GM12872 (cell line): ENCODE measurements at regions not wholly inside any gene's neighbourhood (a gene's known extent, or its start where the extent isn't known, plus 50 kb on each side); places are given as distances from the start of the nearest gene placed in this dataset.

Source experiments
- TF ChIP-seq, protein P1 (sequence below): IDR thresholded peaks from 3 replicates; pipeline ENCODE4 v1.5.1; 2011; ENCODE audit warnings: low read depth, mild to moderate bottlenecking, low read length, moderate library complexity; ENCODE audit not compliant: insufficient read depth

DNA sequence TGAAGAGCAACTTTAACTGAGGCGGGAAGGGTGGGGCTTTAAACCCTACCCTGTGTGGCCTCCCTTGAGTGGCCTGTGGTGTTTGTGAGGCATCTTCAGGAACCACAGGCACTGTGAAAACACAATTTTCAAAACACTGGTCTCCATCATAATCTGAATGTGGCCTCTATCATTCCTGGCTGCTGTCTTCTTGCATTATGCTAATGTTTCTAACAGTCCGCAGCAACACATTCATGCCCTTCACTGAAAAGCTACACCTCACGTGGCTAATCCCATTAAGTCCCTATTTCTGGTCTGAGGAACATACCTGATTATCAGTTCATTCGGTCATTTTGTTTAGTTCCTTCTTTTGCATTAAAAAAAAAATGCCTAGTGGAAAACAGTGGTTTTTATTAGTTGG lies 94.6 kb downstream of the F11 start:
- TF ChIP-seq, protein P1, sequence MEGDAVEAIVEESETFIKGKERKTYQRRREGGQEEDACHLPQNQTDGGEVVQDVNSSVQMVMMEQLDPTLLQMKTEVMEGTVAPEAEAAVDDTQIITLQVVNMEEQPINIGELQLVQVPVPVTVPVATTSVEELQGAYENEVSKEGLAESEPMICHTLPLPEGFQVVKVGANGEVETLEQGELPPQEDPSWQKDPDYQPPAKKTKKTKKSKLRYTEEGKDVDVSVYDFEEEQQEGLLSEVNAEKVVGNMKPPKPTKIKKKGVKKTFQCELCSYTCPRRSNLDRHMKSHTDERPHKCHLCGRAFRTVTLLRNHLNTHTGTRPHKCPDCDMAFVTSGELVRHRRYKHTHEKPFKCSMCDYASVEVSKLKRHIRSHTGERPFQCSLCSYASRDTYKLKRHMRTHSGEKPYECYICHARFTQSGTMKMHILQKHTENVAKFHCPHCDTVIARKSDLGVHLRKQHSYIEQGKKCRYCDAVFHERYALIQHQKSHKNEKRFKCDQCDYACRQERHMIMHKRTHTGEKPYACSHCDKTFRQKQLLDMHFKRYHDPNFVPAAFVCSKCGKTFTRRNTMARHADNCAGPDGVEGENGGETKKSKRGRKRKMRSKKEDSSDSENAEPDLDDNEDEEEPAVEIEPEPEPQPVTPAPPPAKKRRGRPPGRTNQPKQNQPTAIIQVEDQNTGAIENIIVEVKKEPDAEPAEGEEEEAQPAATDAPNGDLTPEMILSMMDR, result no peak

- TF ChIP-seq, protein P1, result no peak
Observed at GRCh38 chr4:186351668-186352194, 85.7 kb downstream of the F11 start.

DNA sequence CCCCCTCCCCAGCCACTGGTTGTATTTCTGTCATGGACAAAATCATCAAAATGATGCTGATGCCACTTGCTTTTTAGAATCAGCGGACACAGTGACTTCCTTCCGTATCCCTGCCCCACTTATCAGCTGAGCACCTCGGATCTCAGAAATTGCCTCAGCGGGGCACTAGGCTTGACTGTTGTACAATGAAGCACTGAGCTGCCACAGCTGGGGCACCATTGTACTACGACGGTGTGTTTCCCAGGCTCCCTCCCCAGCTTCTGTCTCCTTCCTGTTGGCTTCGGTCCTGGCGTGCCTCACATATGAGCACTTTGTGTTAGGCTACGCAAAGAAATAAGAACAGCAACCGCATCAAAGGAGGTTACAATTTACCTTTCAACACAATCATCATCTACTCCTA lies 82.4 kb downstream of the F11 start:
- TF ChIP-seq, protein P1, result no peak

DNA sequence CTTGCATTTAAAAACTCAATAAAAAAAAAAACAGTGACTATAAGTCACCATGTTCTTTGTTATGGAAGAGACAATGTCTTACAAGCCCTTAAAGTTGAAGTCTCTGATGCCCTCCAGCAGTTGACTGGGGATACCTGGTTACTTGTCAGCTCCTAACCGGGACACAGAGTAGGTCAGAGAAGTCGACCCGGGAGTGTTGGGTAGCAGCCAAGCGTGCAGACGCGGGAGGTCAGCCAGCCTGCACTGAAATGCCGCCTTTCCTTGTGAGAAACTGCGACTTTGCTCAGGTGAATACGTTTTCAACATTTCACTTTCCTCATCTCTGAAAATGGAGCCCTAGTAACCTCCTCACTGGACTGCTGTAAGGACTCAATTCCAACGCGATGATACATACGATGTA lies 81.8 kb downstream of the F11 start:
- TF ChIP-seq, protein P1, result no peak

- TF ChIP-seq, protein P1, result no peak
Observed at GRCh38 chr4:186345184-186345583, 79.2 kb downstream of the F11 start.

DNA sequence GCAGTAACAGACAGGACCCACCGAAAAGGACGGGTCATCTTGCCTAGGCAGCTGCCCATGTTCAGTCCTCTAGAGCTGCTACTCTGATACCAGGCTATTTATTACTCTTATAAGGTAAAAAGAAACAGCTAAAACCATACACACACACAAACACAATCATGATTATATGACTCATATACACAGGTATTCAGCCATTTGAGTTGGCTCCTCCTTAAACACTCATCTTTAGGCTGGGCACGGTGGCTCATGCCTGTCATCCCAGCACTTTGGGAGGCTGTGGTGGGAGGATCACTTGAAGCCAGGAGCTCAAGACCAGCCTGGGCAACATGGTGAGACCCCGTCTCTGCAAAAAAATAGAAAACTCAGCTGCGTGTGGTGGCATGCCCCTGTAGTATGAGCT lies 76.6 kb downstream of the F11 start:
- TF ChIP-seq, protein P1, result no peak

DNA sequence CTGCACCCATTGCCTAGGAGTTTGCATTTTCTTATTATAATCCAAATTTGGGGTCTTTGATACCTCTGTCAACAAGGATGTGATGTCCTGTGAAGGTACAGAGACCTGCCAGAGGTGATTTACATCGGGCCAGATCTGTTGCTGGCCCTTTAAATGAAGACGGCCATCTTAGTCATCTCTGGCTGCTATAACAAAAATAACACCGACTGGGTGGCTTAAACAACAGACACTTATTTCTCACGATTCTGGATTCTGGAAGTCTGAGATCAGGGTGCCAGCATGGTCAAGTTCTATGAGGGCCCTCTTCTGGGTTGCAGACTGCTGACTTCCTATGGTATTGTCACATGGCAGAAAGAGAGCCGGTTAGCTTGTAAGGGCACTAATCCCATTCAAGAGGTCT lies 75.7 kb downstream of the F11 start:
- TF ChIP-seq, protein P1, result no peak
